Hepatocyte (in vitro differentiated cells): ENCODE measurements at regions not wholly inside any gene's neighbourhood (a gene's known extent, or its start where the extent isn't known, plus 50 kb on each side); places are given as distances from the start of the nearest gene placed in this dataset.

ENCODE experiments used
- CTCF ChIP-seq: fragments of 200-600 bp; sonication (generic); IDR thresholded peaks from 2 replicates; pipeline ENCODE4 v1.5.1; 2016; ENCODE audit warnings: antibody characterized with exemption, mild to moderate bottlenecking; ENCODE audit not compliant: poor library complexity
- EZH2phosphoT487 ChIP-seq: fragments of 200-600 bp; sonication (generic); IDR thresholded peaks from one replicate; pipeline ENCODE4 v1.6.1; 2018; ENCODE audit warnings: antibody characterized with exemption, mild to moderate bottlenecking, low read depth, moderate library complexity; ENCODE audit not compliant: unreplicated experiment, severe bottlenecking

GRCh38 chr6:102677225-102677624 is 1283.7 kb downstream of the GRIK2 start:
- no peak for TF ChIP-seq CTCF
- TF ChIP-seq EZH2phosphoT487 = no peak
